GM19035 (cell line): ENCODE measurements at regions not wholly inside any gene's neighbourhood (a gene's known extent, or its start where the extent isn't known, plus 50 kb on each side); places are given as distances from the start of the nearest gene placed in this dataset.
"Not testable (repeated sequence)": the region's sequence is repeated elsewhere in the genome, so short reads cannot be mapped to it uniquely, and the experiment has no call there.

Source experiments
- ATAC-seq: cut with Tn5 transposase; IDR thresholded peaks from one replicate; pipeline ENCODE4 v1.9.1; 2021; ENCODE audit not compliant: unreplicated experiment

DNA sequence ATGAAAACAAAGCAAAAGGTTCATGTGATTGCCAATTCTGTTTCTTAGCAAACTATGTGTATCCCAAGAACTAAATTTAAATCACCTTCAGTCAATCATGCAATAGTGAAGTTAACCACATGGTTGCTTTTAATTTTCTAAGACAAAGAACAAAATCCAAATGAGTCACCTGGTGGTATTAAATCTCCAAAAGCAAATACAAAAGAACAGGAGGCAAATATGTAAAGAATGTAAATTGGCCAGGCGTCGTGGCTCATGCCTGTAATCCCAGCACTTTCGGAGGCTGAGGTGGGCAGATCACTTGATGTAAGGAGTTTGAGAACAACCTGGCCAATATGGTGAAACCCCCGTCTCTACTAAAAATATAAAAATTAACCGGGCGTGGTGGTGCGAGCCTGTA is 54.2 kb upstream of the PIK3R4 start:
- no peak for ATAC-seq

DNA sequence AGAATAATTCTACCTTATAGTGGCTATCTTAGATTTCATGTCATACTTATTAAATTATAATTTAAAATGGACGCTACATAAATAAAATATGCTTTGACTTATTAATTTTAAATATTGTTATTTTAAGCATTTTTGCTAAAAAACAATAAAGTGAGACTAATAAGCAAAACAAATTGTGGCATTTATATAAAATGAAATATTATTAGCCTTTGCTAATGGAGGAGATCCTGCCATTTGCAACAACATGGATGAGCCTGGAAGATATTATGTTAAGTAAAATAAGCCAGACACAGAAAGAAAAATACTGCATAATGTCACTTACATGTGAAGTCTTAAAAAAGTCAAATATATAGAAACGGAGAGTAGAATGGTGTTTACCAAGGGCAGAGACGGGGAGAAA is 54.8 kb upstream of the PIK3R4 start:
- ATAC-seq, result no peak

DNA sequence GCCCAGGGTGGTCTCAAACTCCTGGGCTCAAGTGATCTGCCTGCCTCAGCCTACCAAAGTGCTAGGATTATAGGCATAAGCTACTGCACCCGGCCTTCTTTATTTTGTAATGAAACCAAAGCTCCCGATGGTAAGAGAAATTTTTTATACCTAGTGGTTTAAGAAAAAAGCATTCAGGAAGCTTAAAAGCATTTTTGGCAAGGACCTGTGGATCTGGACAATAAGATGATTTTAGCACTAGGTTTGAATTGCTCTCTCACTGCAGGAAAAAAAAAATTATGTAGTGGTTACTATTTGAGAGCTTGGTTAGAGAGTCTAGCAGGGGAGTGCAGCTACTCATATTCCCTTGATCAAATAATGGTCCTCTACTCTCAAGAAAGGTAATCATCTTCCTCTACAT is 64.9 kb upstream of the PIK3R4 start:
- no peak for ATAC-seq

DNA sequence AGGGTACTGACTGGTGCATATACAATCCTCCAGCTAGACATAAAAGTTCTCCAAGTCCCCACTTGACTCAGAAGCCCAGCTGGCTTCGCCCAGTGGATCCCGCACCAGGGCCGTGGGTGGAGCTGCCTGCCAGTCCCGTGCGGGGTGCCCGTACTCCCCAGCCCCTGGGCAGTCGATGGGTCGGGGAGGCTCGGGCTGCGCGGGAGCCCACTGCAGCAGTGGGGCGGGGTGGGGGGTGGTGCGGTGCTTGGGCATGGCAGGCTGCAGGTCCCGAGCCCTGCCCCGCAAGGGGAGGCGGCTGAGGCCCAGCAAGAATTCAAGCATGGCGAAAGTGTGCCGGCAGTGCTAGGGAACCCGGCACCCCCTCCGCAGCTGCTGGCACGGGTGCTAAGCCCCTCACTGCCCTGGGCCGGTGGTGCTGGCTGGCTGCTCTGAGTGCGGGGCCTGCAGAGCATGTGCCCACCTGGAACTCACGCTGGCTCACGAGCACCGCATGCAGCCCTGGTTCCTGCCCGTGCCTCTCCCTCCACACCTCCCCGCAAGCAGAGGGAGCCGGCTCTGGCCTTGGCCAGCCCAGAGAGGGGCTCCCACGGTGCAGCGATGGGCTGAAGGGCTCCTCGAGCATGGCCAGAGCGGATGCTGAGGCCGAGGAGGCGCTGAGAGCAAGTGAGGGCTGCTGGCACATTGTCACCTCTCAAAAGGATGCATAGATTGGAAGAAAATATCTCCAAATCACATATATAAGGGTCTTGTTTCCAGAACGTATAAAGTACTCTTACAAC is 68.3 kb upstream of the PIK3R4 start:
- ATAC-seq, result no peak

DNA sequence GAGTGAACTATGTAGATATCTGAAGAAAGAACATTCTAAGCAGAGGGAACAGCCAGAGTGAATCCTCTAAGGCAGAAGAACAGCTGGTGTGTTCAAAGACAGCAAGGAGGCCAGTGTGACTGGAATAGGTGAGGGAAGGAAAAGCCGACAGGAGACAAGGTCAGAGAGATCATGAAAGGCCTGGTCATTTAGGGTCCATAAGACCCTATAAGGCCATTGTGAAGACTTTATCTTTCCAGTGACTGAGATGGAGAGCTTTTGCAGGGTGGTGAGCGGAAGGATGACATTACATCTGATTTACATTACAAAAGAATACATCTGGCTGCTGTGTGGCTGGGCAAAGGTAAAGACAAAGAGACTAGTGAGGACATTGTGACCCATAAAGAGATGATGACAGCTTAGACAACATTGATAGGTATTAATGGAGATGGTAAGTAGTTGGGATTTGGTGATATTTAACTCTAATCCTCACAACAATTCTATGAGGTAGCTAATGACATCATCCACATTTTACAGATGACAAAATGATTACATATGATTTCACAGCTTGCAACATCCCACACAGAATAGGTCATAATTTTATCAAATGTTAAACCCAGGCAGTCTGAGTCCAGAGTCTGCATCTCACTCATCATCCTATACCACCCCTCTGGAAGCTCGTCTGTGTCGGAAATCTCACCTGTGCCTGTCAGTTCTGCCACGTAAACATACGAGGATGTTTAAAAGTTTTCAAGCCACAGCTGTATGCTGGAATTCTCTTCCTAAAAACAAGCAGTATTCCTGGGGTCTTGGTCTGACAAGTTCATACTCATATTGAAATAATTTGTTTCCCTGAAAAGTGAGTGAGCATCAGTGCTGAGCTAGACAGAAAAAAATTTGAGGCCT is 70.2 kb upstream of the PIK3R4 start:
- ATAC-seq, result no peak

DNA sequence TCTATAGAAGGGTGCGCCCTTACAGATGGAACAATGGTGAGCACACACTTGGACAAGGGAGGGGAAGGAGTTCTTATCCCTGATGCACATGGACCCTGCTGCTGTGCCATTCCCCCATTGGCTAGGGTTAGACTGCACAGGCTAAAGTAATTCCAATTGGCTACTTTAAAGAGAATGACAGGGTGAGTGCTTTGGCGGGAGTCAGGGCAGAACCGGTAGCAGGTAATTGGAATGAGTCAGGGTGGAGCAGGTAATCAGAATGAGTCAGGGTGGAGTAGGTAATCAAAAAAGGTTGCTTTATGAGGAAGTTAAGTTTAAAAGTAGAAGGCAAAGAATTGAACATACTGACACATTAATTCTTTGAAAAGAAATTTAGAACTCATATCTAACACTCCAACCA is 71.4 kb upstream of the PIK3R4 start:
- ATAC-seq, result not testable (repeated sequence)

DNA sequence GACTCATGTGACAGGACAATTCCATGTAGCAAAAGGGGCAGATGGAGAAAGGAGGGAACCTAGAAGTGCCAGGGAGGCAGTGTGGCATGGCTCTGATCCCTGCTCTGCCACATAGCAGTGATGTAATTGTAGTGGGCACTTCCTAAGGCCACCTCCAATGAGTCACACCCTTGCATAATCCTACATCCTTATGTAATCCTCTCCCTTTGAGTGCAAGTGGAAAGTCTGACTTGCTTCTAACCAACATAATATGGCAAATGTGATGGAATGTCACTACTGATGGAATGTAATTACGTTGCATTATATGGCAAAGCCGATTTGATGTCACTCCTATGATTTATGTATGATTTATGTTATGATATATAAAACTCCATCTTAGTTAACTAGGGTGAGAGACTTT is 72.9 kb upstream of the ATP2C1 start:
- no peak for ATAC-seq

DNA sequence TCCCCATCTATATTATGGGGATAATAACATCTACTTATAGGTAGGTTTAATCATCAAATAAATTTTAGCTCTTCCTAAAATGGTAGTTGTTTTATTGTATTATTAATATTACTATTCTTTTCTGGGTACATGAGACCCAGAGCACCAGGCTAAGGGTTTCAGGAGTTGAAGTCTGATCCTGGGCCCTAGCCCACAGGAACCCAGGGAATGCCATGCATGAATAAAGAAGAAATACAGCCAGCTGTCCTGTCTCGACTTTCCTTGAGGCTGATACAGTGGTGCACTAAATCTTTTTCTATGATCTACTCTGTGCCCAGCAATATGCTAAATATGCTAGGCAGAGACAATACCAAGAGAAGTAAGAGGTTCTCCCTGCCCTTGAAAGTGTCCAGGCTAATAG is 72.1 kb upstream of the ATP2C1 start:
- no peak for ATAC-seq

DNA sequence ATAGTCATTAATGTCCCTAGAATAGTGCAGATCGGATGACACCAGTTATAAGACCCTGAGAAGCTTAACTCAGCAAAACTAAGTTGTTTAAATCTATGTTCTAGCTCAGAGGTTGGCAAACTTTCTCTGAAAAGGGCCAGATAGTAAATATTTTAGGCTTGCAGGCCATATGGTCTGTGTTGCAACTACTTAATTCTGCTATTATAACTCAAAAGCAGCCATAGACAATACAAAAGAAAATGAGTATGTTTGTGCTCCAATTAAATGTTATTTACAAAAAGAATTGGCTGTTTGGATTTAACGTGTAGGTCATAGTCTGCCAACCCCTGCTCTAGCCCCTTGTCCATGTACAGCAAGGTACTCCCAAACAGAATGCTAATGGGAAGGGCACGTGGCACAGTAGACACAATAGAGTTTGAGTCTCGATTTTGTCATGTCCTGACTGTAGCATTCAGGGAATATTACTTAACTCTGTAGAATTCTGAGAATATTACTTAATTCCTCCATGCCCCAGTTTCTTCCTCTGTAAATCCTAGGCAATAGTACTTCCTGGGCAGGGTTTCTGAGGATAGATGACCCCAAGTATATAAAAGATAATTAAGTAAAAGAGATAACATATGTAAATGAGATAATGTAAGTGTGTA is 70.5 kb upstream of the ATP2C1 start:
- ATAC-seq, result no peak

DNA sequence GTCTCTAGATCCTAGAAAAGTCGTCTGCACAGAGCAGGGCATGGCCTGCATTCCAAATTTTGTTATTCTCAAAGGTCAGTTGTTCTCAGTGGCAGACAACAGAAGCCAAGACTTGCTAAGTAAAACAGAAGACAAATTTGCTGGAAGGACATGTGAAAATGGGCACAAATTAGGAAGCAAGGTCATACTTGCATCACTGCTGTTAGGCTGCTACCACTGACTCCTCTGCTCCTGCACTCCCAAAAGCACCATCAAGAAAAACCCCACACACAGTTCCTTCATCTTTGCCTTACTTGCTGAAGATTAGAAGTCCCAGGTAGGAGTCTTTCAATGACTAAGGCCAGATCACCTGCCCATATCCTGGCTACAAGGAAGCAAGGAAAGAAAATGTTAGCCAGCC is 69.9 kb upstream of the ATP2C1 start:
- no peak for ATAC-seq

DNA sequence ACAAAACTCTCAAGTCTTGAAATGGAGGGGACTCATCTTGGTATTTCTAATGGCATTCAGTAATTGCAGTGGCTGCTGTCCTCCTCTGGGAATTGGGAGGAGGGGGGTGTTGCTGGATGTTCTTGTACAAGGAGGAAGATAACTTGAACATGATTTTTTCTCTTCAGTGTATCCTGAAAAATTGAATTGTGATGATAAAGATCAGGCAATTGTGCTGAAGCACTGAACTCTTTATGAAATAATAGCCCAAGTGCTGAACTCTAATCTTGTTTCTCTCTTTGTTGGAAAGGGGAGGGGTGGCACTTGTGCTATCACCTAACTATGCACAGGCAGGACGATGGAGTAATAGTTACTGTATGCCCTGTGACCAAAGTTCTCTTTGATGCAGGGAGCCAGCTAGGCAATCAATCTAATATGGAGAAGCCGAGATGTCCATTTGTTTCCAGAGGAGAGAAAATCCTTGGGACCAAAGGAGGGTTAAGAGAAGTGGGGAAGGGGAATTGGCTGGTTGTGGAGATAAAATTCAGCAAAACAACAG is 68.1 kb upstream of the ATP2C1 start:
- no peak for ATAC-seq

DNA sequence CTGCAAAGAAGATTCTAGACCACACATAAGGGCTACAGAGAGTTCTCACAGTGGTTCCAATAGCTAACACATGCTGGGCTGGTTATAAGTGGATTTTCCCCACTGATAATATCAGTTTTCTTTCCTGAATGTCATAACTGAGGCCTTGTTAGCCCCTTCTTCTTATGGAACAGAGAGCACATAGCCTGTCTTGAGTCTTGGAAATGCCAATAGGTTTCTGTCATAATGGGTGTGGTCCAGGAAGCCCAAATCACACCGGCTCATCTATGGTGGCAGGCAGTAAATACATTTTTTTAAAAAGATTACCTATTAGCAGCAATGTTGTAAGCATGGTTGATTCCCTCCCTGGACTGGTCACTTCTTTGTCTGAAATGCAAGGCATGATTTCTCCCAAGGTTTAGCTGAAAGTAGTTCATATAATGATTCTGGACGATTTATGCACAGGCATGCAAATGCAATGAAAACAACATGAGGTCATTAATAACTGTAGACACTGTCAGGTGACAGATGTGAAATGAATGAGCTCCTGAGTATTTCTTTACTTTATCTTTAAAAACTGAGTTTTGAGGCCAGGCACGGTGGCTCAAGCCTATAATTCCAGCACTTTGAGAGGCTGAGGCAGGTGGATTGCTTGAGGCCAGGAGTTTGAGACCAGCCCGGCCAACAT is 67.2 kb upstream of the ATP2C1 start:
- ATAC-seq, result no peak

DNA sequence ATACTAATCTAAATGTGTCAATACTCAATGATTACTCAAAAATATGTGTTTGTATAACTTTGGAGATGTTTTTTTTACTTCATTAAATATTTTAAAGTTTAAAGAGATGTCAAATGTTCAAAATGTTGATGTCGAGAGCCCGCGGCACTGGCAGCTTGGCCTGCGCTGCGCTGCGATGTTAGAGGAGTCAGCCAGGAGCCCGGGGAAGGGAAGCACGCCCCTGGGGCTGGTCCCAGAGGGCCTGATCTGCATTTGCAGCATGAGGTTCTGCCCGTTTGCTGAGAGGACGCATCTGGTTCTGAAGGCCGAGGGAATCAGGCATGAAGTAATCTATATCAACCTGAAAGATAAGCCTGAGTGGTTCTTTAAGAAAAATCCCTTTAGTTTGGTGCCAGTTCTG is 66.4 kb upstream of the ATP2C1 start:
- ATAC-seq, result no peak

DNA sequence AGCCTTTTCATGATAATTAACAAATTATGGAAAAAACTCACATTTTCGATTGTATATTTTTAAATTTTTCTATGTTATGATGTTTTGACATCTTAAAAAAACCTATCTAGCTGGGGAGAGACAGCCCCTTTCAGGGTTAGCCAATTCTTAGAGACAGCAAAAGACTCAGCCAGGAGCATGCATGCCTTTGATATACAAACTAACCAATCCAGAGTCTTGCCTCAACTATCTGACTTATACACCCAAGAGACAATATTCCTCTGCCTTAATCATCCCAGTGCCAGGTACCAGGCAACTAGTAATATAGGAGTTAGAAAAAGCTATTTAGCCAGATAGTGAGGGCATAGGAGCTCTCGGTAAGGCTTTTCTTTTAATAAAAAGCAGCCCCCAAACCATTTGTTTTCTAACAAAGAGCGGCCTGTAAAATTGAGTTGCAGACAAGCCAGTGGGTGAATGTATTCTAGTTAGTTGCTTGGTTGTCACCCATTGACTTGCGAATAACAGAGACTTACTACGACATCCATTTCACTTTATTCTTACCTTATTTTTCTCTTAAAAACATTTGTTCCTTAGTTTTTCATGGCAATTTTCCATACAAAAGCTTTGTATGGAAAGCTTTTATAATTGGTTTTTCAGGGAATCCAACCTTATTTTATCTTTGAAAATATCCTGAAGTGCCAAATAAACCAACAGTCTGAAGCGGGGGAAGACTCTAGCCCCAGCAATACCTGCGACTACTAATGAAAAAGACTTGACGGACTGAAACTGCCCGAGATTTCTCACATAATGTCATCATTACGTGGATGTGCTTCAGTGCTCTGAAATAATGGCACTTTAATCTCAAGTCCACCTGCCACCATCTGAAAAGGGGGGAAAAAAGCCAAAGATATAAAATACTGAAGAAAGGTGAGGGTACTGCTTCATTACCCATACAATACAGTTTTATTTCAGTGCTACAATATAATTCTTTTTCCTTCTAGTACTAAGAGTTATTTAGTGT is 64.6 kb upstream of the ATP2C1 start:
- ATAC-seq, result no peak

DNA sequence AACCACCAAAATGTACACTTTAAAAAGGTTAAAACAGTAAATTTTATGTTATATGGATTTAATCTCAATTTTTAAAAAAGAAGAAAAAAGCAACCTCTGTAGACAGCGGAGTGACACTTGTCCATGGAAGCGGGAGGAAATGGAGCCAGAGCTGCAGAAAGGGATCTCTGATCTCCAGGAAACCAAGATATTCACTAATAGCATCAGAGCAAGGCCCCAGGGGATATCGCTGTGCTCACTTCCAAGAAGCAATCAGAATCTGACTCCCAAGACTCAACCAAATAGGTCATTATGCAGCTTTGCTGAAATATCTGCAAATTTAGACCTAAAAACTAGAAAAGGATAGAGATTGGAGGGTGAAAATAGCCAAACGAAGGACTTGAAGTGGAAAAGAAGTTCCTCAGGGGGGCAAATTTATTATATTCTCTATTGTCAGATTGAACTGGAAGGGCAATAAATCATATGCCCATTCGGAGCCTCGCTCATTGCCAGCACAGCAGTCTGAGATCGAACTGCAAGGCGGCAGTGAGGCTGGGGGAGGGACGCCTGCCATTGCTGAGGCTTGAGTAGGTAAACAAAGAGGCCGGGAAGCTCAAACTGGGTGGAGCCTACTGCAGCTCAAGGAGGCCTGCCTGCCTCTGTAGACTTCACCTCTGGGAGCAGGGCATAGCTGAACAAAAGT is 62.0 kb upstream of the ATP2C1 start:
- ATAC-seq, result no peak

DNA sequence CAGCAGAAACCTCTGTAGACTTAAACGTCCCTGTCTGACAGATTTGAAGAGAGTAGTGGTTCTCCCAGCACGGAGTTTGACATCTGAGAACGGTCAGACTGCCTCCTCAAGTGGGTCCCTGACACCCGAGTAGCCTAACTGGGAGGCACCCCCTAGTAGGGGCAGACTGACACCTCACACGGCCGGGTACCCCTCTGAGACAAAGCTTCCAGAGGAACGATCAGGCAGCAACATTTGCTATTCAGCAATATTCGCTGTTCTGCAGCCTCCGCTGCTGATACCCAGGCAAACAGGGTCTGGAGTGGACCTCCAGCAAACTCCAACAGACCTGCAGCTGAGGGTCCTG is 61.5 kb upstream of the ATP2C1 start:
- not testable (repeated sequence) for ATAC-seq

DNA sequence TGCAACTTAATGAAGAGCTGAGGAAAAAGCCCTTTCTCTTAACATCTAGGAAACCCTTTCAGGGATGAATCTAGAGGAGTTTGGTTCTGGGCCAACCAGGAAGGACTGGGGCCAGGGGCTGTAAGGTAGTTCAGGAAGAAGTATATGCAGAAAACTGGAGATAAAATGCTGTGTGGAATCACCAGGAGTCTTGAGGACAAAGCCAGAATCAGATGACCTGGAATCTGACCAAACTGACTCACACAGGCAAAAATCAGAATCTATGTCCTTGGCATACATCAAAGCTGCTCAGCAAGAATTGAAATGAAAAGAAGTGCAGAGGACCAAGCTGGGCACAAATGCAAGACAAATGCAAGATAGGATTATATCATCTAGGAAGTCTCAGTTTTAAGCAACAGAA is 59.4 kb upstream of the ATP2C1 start:
- ATAC-seq, result no peak

DNA sequence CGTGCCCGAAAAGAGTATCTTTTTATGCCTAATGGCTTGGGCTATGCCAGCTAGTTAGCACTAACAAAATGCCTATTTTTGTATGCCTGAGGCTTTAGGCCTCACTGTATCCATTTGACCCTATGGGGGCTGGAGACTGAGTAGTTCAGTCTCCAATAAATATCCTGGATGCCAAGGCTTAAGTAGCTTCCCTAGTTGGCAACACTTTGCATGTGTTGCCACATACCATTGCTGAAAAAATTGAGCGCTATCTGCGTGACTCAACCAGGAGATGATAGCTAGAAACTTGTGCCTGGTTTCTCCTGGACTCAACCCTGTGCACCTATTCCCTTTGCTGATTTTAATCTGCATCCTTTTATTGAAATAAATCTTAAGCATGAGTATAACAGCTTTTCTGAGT is 58.4 kb upstream of the ATP2C1 start:
- ATAC-seq, result no peak

DNA sequence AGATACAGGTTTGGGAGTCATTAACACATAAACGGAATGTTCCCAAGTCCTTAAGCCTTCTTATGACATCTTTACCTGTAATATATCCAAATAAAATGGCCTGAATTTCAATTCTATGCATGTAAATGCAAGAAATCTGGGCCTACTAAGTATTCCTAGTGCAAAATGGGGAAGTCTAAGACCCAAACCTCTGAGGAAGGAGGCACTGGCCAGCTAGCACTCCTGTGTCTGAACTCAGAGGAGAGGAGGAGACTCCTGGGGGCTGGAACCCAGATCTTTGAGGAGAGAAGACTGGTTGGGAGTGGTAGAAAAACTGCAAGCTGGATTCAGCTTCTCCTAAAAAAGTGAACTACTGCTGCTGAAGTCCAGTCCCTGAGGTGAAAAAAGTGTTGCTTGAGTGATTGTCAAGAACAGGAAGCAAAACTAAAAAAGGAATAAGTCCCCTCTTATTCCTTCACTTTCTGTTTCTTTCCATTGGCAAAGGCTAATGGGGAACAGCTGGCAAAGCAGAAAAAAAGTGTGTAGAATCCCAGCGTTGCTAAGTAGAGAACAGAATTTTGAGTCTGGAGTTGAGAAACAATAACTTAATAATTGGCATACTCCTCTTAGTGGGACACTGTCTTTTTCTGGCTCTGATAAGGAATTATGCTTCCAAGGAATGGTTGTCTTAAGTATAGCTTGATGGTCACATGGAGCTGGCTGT is 54.8 kb upstream of the ATP2C1 start:
- no peak for ATAC-seq
